HG03103 (cell line): ENCODE measurements at regions not wholly inside any gene's neighbourhood (a gene's known extent, or its start where the extent isn't known, plus 50 kb on each side); places are given as distances from the start of the nearest gene placed in this dataset.

Experiments used
- ATAC-seq: cut with Tn5 transposase; IDR thresholded peaks from one replicate; pipeline ENCODE4 v1.9.1; 2021; ENCODE audit warnings: low read depth; ENCODE audit not compliant: unreplicated experiment

DNA sequence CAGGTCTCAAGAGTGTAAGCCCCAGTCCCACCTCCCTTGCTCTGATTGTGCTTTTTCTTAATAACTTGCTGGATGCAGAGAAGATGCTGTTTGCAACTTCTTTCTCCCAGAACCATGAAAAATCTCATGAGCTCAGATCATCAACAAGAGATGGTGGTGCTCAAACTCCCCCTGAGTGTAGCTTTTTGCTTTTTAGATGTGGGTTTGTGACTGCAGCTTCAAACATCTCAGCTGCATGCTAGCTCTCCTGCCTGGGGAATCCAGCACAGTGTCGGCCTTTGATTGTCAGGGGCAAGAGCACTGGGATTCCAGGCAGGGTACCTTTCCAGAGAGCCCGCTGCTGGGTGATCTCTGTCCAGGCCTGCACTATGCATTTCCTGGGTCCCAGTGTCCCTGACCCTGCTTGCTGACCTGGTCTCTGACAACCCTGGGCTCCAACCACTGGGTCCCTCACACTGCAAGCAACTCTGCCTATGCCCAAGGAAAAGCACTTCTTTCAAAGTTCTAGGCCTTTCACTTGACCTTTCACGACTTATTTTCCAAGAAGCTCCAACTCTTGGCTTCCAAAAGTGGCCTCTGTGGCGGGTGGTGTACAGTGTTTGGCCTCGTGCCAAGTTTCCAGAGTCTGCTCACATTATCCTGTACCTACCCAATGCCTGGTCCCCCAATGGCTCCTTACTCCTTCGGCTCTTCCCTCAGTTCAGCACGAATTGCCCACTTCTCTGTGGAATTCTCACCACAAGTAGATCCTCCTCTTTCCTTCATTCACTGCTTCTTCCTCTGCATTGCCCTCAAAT is 69.7 kb upstream of the LY86 start:
- no peak for ATAC-seq

DNA sequence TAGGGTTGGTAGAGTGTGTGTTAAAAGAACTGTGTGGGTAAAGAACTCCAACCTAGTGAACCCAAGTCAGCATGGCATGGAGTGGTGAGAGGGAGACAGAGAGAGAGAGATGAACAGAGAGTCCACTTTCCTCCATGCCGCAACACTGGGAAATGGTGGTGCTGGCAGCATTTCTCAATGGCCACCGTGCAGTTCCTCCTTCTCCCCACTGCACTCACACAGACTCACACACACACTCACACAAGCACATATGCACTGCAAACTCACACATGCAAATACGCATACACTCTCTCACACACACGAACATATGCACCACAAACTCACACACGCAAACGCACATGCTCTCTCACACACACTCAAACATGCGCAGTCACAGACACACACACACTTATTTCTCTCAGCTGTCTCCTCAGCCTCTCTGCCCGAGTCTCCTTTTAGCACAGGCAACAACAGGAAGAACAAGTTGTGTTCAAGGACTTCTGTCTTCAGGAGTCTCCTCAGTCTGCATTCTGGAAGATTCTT is 66.5 kb upstream of the LY86 start:
- no peak for ATAC-seq

DNA sequence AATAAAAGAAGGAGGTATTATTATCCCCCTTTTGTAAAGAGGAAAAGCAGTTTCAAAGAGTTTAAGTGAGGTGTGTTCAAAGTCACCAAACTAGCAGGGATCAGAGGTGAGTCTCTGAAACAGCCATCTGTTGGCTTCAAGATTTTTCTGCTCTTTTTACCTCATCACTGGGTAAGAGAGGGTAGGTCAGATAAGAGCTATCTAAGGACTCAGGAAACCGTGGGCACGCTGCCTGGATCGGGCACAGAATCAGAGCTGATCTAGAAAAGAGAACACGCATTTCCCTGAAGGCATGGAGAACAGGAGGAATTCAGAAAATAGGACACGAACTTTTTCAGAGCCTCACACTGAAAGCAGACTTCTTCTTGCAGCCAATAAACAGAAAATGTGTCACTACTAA is 65.8 kb upstream of the LY86 start:
- no peak for ATAC-seq

DNA sequence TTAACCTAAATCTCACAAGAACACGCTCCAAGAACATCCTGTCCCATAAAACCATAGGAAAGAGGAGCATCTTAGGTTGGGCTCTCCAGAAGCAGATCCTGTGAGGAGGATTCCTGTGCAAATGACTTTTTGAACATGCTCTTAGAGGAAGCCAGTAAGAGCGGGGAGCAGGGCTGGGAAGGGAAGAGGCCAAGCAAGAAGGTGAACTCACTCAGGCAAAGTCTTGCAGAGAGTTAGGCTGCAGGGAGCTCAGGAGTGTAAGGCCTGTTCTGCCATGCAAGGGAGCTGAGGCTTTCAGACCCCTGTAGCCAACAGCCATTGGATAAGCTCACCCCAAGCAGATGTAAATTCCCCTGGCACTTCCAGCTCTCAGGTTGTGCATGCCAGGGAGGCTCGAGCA is 63.6 kb upstream of the LY86 start:
- no peak for ATAC-seq

DNA sequence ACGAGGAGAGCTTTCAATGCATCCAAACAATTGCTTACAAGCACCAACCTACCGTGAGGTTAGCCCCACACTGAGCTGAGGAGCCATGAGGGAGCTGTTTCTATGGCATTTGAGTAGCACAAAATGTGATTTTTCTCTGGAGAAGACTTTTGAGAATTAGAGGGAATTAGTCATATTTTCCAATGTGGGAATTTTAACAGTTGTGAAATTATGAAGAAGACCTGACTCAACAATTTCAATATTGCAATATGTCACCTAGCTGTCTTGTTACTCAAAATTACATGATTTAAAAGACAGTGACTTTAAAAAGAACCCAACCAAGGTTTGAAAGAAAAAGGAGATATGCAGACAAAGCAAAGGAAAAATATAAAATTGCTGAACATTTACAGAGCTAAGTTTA is 62.6 kb upstream of the LY86 start:
- ATAC-seq, result no peak

DNA sequence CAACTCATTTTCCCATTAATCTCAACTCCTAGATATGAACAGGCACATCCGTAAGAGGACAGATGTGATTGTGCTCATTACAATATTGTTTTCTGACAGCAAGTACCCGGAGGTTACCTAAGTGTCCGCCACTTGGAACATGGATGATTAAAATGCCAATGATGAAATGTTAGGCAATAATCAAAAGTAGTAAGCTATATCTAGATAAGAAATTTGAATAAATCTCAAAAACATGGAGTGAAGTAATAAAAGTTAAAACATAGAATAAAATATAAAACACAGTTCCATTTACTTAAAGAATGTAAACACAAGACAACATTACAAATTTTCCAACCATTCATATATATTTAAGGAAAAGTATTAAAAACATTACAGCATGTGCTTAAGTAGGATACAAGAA is 59.2 kb upstream of the LY86 start:
- no peak for ATAC-seq

DNA sequence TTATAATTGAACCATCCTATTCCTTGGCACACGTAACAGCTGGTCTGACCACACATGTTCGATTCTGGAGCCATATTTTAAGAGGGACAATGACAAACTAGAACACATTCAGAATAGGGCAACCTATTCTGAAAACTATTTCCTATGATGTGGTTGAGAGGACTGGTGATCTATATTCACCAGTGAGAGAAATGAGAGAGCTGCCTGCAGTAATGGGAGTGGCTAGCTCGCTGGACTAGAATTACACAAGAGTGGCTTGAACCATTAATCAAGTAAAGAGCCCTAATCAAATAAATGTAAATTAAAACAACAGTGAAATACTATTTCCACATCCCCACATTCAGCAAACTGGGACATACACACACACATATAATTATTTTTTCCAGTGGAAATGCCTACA is 55.3 kb upstream of the LY86 start:
- ATAC-seq, result no peak

DNA sequence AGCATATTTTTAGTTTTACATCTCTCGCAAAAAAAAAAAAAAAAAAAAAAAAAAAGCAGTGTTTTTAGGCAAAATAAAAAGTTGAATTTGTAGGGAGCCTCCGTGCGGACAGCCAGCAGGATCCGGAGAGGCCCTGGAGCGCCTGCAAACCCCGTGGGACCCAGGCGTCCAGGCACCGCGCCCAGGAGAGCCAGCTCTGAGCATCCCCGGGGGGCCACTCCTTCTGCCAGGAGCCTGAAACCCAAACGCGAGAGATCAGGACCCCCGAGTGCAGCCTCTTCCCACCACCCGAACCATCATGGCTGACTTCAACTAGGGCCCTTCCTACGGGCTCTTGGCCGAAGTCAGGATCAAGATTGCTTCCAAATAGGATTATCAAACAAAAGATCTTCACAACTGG is 54.1 kb upstream of the LY86 start:
- no peak for ATAC-seq

DNA sequence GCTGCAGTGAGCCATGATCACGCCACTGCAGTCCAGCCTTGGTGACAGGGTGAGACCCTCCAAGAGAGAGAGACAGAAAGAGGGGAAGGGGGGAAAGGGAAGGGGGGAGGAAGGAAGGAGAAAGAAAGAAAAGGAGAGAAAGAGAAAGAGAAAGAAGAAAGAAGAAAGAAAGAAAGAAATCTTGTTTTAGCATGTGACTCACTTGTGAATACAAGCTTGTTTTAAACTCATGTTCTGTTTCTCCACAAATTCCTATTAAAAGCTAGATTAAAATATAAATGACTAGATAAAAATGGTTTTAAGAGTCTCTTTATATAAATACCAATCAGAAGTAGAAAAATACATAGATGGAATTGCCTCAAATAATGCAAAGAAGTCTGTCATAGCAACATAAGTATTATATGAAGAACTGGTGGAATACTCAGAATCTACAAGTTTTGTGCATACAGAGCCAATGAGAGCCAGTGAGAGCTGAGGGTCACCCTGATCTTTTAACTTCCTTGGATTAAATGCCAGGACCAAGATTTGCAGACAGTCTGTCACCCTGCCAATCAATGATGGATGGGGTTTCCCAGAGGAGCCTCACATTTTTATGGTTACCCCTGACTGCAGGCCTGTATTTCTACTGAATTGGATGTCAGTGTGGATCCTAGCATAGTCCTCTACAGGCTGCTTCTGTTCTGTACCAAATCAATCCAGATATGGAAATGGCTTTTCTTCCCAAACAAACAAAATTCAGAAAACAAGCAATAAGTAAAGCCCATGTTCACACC is 50.8 kb upstream of the LY86 start:
- ATAC-seq, result no peak

DNA sequence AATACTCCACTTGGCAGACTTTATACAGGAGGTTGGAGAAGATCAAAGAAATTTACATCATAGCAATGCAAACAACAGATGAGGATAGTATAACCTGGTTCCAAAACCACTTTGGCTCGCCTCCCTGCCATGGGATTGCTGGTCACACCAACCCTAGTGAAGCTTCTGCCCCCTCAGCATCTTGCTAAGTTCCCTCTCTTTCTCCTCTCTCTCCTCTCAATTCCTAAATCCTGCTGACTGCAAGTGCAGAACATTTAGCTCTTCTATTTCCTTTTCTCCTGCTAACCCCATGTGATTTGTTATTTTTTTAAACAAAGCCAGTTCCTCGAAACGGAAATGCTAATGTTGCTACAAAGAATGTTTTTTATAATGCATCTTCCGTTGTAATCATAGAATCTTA is 50.3 kb upstream of the LY86 start:
- no peak for ATAC-seq
